Keratinocyte (primary cell): ENCODE measurements at regions not wholly inside any gene's neighbourhood (a gene's known extent, or its start where the extent isn't known, plus 50 kb on each side); places are given as distances from the start of the nearest gene placed in this dataset.

Experiments
- CTCF ChIP-seq, 3 experiments: IDR thresholded peaks in 1 of 3; conservative IDR thresholded peaks in 1 of 3; optimal IDR thresholded peaks in 1 of 3; 2 replicates in 2 of 3; 3 replicates in 1 of 3; pipeline versions ENCODE3 to v1.5.1; 2011; ENCODE audit warnings: low read length in 3 of 3, mild to moderate bottlenecking in 3 of 3, moderate library complexity in 2 of 3, control low read depth in 1 of 3, inconsistent platforms in 1 of 3; ENCODE audit not compliant: insufficient read depth in 2 of 3; ENCODE audit errors: extremely low read depth in 1 of 3
- EZH2 ChIP-seq: IDR thresholded peaks from one replicate; pipeline ENCODE4 v1.6.1; 2012; ENCODE audit warnings: inconsistent platforms, mild to moderate bottlenecking, low read length, moderate library complexity

DNA sequence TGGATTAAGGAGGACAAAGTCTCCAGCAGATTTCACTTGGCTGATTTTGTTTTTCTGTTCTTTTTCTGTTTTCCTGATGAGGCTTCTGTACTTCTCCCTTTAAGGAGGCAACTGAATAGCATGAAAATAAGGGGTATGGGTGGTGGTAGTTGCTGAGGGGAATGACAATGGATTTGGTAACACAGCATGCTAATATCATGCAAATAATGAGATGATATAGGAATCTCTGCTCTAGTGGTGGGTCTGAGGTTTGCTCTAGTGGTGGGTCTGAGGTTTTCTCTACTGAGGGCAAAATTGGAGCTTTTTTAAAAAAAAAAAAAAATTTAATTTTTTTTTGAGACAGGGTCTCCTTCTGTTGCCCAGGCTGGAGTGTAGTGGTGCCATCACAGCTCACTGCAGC lies 139.7 kb downstream of the C9orf152 start:
- TF ChIP-seq CTCF (optimal IDR thresholded peaks at IDR 0.05 in 1 of 3, IDR thresholded peaks at IDR 0.05 in 1 of 3, conservative IDR thresholded peaks at IDR 0.05 in 1 of 3; ENCODE audit: extremely low read depth in 1 of 3, insufficient read depth in 2 of 3, low read length in 3 of 3) = no peak
- no peak for TF ChIP-seq EZH2
